Hematopoietic multipotent progenitor cell treated with erythropoietin and hydrocortisone succinate and interleukin-3 and kit ligand, for 6 days (in vitro differentiated cells): ENCODE measurements at regions not wholly inside any gene's neighbourhood (a gene's known extent, or its start where the extent isn't known, plus 50 kb on each side); places are given as distances from the start of the nearest gene placed in this dataset.
"Not testable (repeated sequence)": the region's sequence is repeated elsewhere in the genome, so short reads cannot be mapped to it uniquely, and the experiment has no call there.

Experiments used
- DNase-seq: peaks from one replicate; pipeline ENCODE4 v3.0.0-alpha.2; 2015

DNA sequence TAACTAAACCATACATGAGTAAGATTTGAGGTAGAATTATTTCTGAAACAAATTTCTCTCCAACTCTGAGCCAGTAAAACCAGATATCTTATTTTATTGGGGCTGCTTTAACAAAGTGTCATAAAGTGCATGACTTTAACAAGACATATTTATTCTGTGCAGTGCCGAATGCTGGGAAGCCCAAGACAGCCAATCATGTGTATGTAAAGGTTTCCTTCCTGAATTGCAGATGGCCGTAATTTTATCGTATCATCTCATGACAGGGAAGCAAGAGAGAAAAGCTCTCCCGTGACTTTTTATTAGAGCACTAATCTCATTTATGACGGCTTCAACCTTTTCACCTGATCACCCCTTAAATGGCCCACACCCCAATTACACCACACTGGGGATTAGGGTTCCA lies 777.9 kb downstream of the TMEM121 start:
- no peak for DNase-seq

DNA sequence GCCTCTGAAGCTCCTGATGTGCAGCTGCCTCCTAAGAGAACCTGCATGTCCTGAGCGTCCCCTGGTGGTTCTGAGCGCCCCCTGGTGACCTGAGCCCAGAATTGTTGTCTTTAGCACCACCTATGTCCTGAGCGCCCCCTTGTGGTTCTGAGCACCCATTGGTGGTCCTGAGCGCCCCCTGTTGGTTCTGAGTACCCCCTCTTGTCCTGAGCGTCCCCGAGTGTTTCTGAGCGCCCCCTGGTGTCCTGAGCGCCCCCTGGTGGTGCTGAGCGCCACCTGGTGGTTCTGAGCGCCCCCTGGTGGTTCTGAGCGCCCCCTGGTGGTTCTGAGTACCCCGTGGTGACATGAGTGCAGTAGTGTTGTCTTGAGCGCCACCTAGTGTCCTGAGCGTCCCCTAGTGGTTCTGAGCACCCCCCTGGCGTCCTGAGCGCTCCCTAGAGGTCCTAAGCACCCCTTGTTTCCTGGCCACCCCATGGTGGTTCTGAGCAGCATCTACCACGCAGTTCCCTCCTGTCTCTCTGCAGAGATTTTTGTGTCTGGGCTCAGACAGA lies 782.5 kb downstream of the TMEM121 start:
- DNase-seq, result peak; percentile 82

DNA sequence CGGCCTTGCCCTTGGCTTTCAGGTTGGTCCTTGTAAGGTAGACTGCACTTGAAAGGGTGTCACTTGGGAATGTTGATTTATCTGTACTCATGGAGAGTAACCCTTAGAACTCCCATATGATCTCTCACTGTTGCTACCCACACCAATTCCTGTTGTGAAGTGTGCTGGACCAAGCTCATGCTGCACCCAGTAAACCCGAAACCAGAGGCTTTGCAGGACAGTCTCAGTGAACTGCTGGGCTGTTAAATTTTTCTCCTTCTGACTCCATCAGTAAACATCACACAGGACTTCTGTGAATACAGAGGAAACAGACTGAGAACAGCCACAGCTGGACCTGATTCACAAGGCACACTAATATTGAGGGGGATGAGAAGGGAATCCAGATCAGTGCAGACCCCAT lies 783.0 kb downstream of the TMEM121 start:
- DNase-seq, result no peak

GRCh38 chr14:106315436-106315835 lies 789.1 kb downstream of the TMEM121 start:
- DNase-seq, result no peak

- DNase-seq, result no peak
Measured at GRCh38 chr14:106317593-106317992, 791.2 kb downstream of the TMEM121 start.

DNA sequence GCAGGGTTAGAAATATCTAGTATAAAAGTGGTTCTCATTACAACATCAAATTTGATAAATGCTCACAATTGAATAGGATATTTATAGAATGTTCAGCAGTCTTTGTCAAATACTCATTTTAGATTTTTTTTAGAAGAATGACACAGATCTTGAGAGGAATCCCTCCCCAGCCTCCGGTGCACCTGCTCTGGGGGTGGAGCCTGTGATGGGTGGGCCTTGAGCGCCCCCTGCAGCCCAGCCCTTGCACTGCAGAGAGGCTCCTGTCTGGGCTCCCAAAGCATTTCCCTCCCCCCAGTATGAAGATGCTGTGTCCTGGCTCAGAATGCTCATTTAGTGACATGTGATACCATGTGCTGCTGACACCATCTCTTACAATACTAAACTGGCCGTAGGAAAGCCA lies 792.3 kb downstream of the TMEM121 start:
- DNase-seq, result peak; percentile 42

DNA sequence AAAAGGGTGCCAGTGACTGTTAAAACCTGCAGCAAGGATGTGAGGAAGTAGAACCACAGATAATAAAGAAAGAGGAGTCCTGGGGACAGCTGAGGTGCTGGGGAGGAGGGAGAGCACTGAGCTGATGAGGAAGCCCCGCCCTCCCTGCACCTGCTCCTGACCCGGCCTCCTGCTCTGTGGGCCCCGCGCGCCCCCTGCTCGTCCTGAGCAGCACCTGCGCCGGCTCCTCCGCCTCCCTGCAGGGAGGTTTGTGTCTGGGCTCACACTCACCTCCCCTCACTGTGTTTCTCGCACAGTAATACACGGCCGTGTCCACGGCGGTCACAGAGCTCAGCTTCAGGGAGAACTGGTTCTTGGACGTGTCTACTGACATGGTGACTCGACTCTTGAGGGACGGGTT lies 797.6 kb downstream of the TMEM121 start:
- DNase-seq, result peak; percentile 54

GRCh38 chr14:106327234-106327633 lies 800.9 kb downstream of the TMEM121 start:
- DNase-seq, result no peak

GRCh38 chr14:106327702-106328353 lies 801.4 kb downstream of the TMEM121 start:
- not testable (repeated sequence) for DNase-seq

- DNase-seq, result not testable (repeated sequence)
Measured at GRCh38 chr14:106329243-106329642, 802.9 kb downstream of the TMEM121 start.

GRCh38 chr14:106329987-106330774 lies 803.8 kb downstream of the TMEM121 start:
- not testable (repeated sequence) for DNase-seq

GRCh38 chr14:106334428-106335109 lies 808.2 kb downstream of the TMEM121 start:
- peak; percentile 72 for DNase-seq

- DNase-seq, result not testable (repeated sequence)
Measured at GRCh38 chr14:106335110-106335429, 808.7 kb downstream of the TMEM121 start.

- DNase-seq, result not testable (repeated sequence)
Measured at GRCh38 chr14:106338775-106339174, 812.4 kb downstream of the TMEM121 start.

DNA sequence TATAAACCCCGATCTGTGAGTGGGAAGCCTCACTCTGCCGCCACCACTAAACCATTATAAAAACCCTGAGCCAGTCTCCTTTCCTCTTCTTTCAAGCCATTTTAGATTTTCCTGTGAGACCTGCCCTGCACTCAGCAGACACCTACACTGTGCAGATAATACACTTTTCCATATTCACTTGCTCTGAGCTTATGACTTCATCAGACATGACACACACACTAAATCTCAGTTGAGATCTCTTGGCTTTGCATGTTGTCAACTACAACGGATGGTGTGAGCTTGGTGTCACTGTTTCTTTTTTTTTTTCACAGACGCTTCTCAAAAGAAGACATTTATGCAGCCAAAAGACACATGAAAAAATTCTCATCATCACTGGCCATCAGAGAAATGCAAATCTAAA lies 814.3 kb downstream of the TMEM121 start:
- DNase-seq, result not testable (repeated sequence)

- not testable (repeated sequence) for DNase-seq
Measured at GRCh38 chr14:106341161-106341560, 814.8 kb downstream of the TMEM121 start.

DNA sequence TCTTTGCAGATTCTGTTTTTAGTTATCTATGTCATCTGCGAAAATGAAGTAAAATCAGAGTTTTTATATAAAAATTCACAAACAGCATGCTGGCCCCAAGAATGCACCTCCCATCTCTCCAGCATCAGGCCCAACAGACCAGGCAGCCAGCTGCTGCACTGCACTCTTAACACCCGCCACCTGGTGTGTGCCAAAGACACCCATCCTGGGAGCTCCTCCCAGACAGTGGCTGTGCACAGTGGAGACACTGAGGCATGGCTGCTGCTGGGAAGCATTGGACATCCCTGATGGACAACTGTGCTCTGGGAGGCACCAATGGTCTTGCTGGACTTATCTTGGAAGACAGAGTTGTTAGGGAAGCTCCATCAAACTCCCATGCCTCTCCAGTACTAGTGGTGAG lies 817.2 kb downstream of the TMEM121 start:
- no peak for DNase-seq

DNA sequence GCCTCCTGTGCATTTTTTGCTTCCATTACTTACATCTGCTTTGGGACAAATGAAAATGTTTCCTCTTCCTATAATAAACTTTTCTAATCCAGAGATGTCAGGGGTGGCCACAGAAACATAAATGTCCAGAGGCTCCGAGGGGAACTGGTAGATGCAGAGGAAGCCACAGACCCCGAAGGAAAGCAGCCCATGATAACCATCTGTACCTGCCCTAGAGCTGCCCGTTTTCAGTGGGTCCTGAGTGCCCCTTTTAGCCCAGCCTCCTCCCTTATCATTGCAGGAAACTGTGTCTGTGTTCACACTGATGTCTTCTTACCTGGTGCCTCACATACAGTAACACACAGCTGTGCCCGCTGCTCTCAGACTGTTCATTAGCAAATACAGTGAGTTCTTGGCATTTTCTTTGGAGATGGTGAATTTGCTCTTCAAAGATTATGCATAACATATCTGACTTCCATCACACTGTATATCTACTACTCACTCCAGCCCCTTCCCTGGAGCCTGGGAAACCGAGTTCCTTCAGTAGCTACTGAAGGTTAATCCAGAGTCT lies 817.8 kb downstream of the TMEM121 start:
- not testable (repeated sequence) for DNase-seq

GRCh38 chr14:106344791-106345479 lies 818.6 kb downstream of the TMEM121 start:
- DNase-seq, result not testable (repeated sequence)

DNA sequence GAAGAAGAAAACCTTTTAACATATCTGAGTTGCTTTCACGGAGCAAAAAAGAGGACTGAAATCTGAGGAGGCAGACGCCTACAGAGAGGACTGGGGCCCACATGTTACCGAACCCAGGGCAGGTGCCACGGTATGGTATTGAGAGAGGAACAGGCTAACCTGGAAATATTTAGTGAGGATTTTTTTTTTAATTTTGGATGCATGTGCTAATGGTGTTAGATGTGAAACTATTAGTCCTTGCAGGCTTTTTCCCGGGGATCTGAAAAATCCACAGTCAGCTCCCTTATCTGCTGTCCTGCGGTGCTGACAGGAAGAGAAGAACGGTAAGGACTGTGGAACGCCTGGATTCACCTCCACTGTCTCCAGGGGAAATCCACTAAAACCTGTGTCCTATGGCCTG lies 819.7 kb downstream of the TMEM121 start:
- DNase-seq, result no peak

GRCh38 chr14:106346534-106347290 lies 820.3 kb downstream of the TMEM121 start:
- DNase-seq, result no peak

GRCh38 chr14:106347291-106347778 lies 821.0 kb downstream of the TMEM121 start:
- DNase-seq, result no peak
